ENCODE measurements at regions not wholly inside any gene's neighbourhood (a gene's known extent, or its start where the extent isn't known, plus 50 kb on each side); places are given as distances from the start of the nearest gene placed in this dataset.

GRCh38 chr22:47678048-47678447, 915.6 kb downstream of the TBC1D22A start:
- intact Hi-C loops (cut with DNase I): no loop called here
- TF ChIP-seq POLR2A (IDR thresholded peaks at IDR 0.05): no peak
- TF ChIP-seq CTCF (IDR thresholded peaks at IDR 0.05): no peak
- 59 to 63% methylated on average over 5 to 6 of the region's 6 CpGs for WGBS, 2 donors
- Histone ChIP-seq H3K4me3 (no peak overlapping the region), H3K36me3 (no peaks in the 10 kb centered on the region), H3K27ac (no peak overlapping the region), H3K9me3 (peaks cover 0 to 9% (median 0%) of the 10 kb centered on the region in 3 donors), H3K4me1 (no peaks in the 10 kb centered on the region), H3K27me3 (peaks cover 0 to 13% (median 0%) of the 10 kb centered on the region in 4 donors)
- no peak for DNase-seq

GRCh38 chr22:47676685-47677084, 914.2 kb downstream of the TBC1D22A start:
- DNase-seq: no peak

GRCh38 chr22:47674600-47674999, 912.1 kb downstream of the TBC1D22A start:
- no peak overlapping the region for H3K27ac ChIP-seq
- peaks cover 0 to 3% (median 0%) of the 10 kb centered on the region in 4 donors for H3K27me3 ChIP-seq
- TF ChIP-seq CTCF (IDR thresholded peaks at IDR 0.05): no peak
- no peak for TF ChIP-seq POLR2A (IDR thresholded peaks at IDR 0.05)
- no peaks in the 10 kb centered on the region for H3K4me1 ChIP-seq
- no peak overlapping the region for H3K4me3 ChIP-seq
- WGBS, 2 donors: 84 to 86% methylated on average over 9 to 11 of the region's 11 CpGs
- no peak for DNase-seq
- intact Hi-C loops (cut with DNase I): no loop called here
- no peaks in the 10 kb centered on the region for H3K9me3 ChIP-seq
- H3K36me3 ChIP-seq: no peaks in the 10 kb centered on the region

More at GRCh38 chr22:47676685-47677084, 914.2 kb downstream of the TBC1D22A start:
- Histone ChIP-seq H3K27me3 (peaks cover 0 to 5% (median 0%) of the 10 kb centered on the region in 4 donors), H3K9me3 (peaks cover 0 to 2% (median 0%) of the 10 kb centered on the region in 3 donors), H3K4me1 (no peaks in the 10 kb centered on the region), H3K27ac (no peak overlapping the region), H3K36me3 (no peaks in the 10 kb centered on the region), H3K4me3 (no peak overlapping the region)
- TF ChIP-seq POLR2A (IDR thresholded peaks at IDR 0.05) (no peak), CTCF (IDR thresholded peaks at IDR 0.05) (no peak)
- intact Hi-C loops (cut with DNase I): no loop called here
- WGBS, 2 donors: 67 to 79% methylated on average over 3 of the region's 3 CpGs

GRCh38 chr22:47673557-47673956, 911.1 kb downstream of the TBC1D22A start:
- 79 to 81% methylated on average over 2 of the region's 2 CpGs for WGBS, 2 donors
- DNase-seq: no peak

GRCh38 chr22:47672526-47672925, 910.1 kb downstream of the TBC1D22A start:
- H3K4me3 ChIP-seq: no peak overlapping the region
- 91 to 93% methylated on average over 3 to 6 of the region's 9 CpGs for WGBS, 2 donors
- H3K9me3 ChIP-seq: no peaks in the 10 kb centered on the region
- peaks cover 0 to 7% (median 0%) of the 10 kb centered on the region in 4 donors for H3K27me3 ChIP-seq
- TF ChIP-seq POLR2A (IDR thresholded peaks at IDR 0.05) (no peak), CTCF (IDR thresholded peaks at IDR 0.05) (no peak)
- no peaks in the 10 kb centered on the region for H3K36me3 ChIP-seq
- DNase-seq: no peak
- H3K4me1 ChIP-seq: no peaks in the 10 kb centered on the region
- no peak overlapping the region for H3K27ac ChIP-seq
- intact Hi-C loops (cut with DNase I): no loop called here

More at GRCh38 chr22:47673557-47673956, 911.1 kb downstream of the TBC1D22A start:
- Histone ChIP-seq H3K36me3 (no peaks in the 10 kb centered on the region), H3K9me3 (no peaks in the 10 kb centered on the region), H3K4me1 (no peaks in the 10 kb centered on the region), H3K27me3 (peaks cover 0 to 3% (median 0%) of the 10 kb centered on the region in 4 donors), H3K27ac (no peak overlapping the region), H3K4me3 (no peak overlapping the region)
- intact Hi-C loops (cut with DNase I): no loop called here
- TF ChIP-seq CTCF (IDR thresholded peaks at IDR 0.05) (no peak), POLR2A (IDR thresholded peaks at IDR 0.05) (no peak)

All from esophagus squamous epithelium (tissue), 5 donors.